H1 (cell line): ENCODE measurements at regions not wholly inside any gene's neighbourhood (a gene's known extent, or its start where the extent isn't known, plus 50 kb on each side); places are given as distances from the start of the nearest gene placed in this dataset.

Source experiments
- CTCF ChIA-PET: fragments of 300-600 bp; sonication (Branson Sonifier 250); formaldehyde crosslinking; loops from one replicate; lab custom pipeline; 2021; ENCODE audit not compliant: partially characterized antibody; lab: Charles Lee
- POLR2A ChIA-PET: fragments of 300-600 bp; sonication (Branson Sonifier 250); formaldehyde crosslinking; loops from one replicate; lab custom pipeline; 2021; ENCODE audit warnings: inconsistent platforms; ENCODE audit not compliant: partially characterized antibody; lab: Charles Lee
- DNase-seq, 2 experiments: peaks; one replicate each; pipeline versions ENCODE4 v3.0.0 to v3.0.0-alpha.2; 2010 to 2022; ENCODE audit warnings: low spot score in 2 of 2, low read depth in 1 of 2, mixed read lengths in 1 of 2
- FAIRE-seq: peaks from 2 replicates; lab custom pipeline; 2011; peaks lifted over from hg19 to GRCh38; lab: Jason Lieb, UNC
- H2AFZ ChIP-seq: 2 replicates; pipeline ENCODE4 v1.8.1; 2012; ENCODE audit warnings: low read length, inconsistent platforms
- H2AK5ac ChIP-seq: 2 replicates; pipeline ENCODE4 v1.6.1; 2013; ENCODE audit warnings: low read depth, low read length
- H2BK120ac ChIP-seq: replicated peaks from 2 replicates; pipeline ENCODE3; 2013; ENCODE audit warnings: low read depth, low read length, inconsistent platforms
- H2BK12ac ChIP-seq: 2 replicates; pipeline ENCODE4 v1.6.1; 2013; ENCODE audit warnings: low read depth, low read length
- H2BK15ac ChIP-seq: 2 replicates; pipeline ENCODE4 v1.6.1; 2013; ENCODE audit warnings: low read length
- H2BK20ac ChIP-seq: 2 replicates; pipeline ENCODE4 v1.6.1; 2013; ENCODE audit warnings: low read length
- H2BK5ac ChIP-seq: 2 replicates; pipeline ENCODE4 v1.6.1; 2013; ENCODE audit warnings: low read depth, low read length
- H3K14ac ChIP-seq: 2 replicates; pipeline ENCODE4 v1.6.1; 2013; ENCODE audit warnings: inconsistent platforms; ENCODE audit not compliant: insufficient read length
- H3K18ac ChIP-seq: 2 replicates; pipeline ENCODE4 v1.6.1; 2013; ENCODE audit warnings: low read length; ENCODE audit errors: extremely low read depth
- H3K23ac ChIP-seq: 2 replicates; pipeline ENCODE4 v1.6.1; 2013; ENCODE audit warnings: inconsistent platforms; ENCODE audit not compliant: insufficient read length
- H3K23me2 ChIP-seq: 2 replicates; pipeline ENCODE4 v1.6.1; 2013; ENCODE audit warnings: low read depth, low read length
- H3K27ac ChIP-seq: 2 replicates; pipeline ENCODE4 v1.6.1; 2011; ENCODE audit warnings: low read depth, low read length, inconsistent platforms
- H3K27me3 ChIP-seq, 4 experiments: replicated peaks in 1 of 4; 1 replicate in 1 of 4; 2 replicates in 3 of 4; pipeline versions ENCODE4 v1.6.1 to v1.8.1; 2011 to 2013; ENCODE audit warnings: low read length in 3 of 4, mild to moderate bottlenecking in 3 of 4, inconsistent platforms in 2 of 4, mixed read lengths in 2 of 4, moderate library complexity in 1 of 4; ENCODE audit not compliant: control insufficient read depth in 3 of 4, insufficient read depth in 3 of 4; ENCODE audit errors: extremely low read depth in 1 of 4
- H3K36me3 ChIP-seq, 4 experiments: 2 replicates each; pipeline versions ENCODE4 v1.6.1 to v1.8.1; 2011 to 2013; ENCODE audit warnings: mild to moderate bottlenecking in 4 of 4, low read length in 3 of 4, moderate library complexity in 2 of 4, control low read depth in 1 of 4, inconsistent platforms in 1 of 4; ENCODE audit not compliant: insufficient read depth in 4 of 4, control insufficient read depth in 2 of 4
- H3K4ac ChIP-seq: replicated peaks from 2 replicates; pipeline ENCODE3; 2013; ENCODE audit warnings: low read length, low read depth, mixed read lengths, inconsistent platforms; ENCODE audit not compliant: insufficient read length
- H3K4me1 ChIP-seq, 4 experiments: replicated peaks in 1 of 4; 1 replicate in 1 of 4; 2 replicates in 3 of 4; pipeline versions ENCODE4 v1.6.1 to v1.8.1; 2011 to 2013; ENCODE audit warnings: low read length in 3 of 4, inconsistent platforms in 2 of 4, mixed read lengths in 1 of 4; ENCODE audit not compliant: insufficient read depth in 4 of 4, control insufficient read depth in 3 of 4
- H3K4me2 ChIP-seq, 2 experiments: 2 replicates each; pipeline versions ENCODE4 v1.6.1 to v1.8.1; 2011 to 2013; ENCODE audit warnings: low read depth in 2 of 2, low read length in 2 of 2, control low read depth in 1 of 2, inconsistent platforms in 1 of 2, mild to moderate bottlenecking in 1 of 2; ENCODE audit not compliant: insufficient read depth in 1 of 2
- H3K4me3 ChIP-seq, 4 experiments: fragments of 200-600, 300-600 bp in 1 of 4; sonication (generic), shearing (Covaris generic), sonication (Bioruptor Twin) in 1 of 4; 2 replicates each; pipeline versions ENCODE4 v1.5.1 to v1.8.1; 2011 to 2016; ENCODE audit warnings: low read length in 4 of 4, low read depth in 3 of 4, control low read depth in 2 of 4, inconsistent platforms in 2 of 4, mild to moderate bottlenecking in 2 of 4, mixed read lengths in 1 of 4, moderate library complexity in 1 of 4; ENCODE audit not compliant: insufficient read depth in 2 of 4; ENCODE audit errors: extremely low read depth in 1 of 4
- H3K56ac ChIP-seq: replicated peaks from 2 replicates; pipeline ENCODE3; 2013; ENCODE audit warnings: low read depth, mild to moderate bottlenecking, mixed read lengths, low read length, inconsistent platforms; ENCODE audit not compliant: insufficient read length
- H3K79me1 ChIP-seq: 2 replicates; pipeline ENCODE4 v1.6.1; 2013; ENCODE audit warnings: low read depth, low read length, control low read depth
- H3K79me2 ChIP-seq, 2 experiments: 2 replicates each; pipeline versions ENCODE4 v1.6.1 to v1.8.1; 2012 to 2013; ENCODE audit warnings: low read length in 2 of 2, mild to moderate bottlenecking in 2 of 2, inconsistent platforms in 1 of 2; ENCODE audit not compliant: insufficient read depth in 2 of 2, control insufficient read depth in 1 of 2
- H3K9ac ChIP-seq, 4 experiments: replicated peaks in 1 of 4; 1 replicate in 1 of 4; 2 replicates in 3 of 4; pipeline versions ENCODE4 v1.6.1 to v1.8.1; 2011 to 2013; ENCODE audit warnings: low read depth in 3 of 4, low read length in 3 of 4, control low read depth in 2 of 4, mild to moderate bottlenecking in 2 of 4, moderate library complexity in 2 of 4, inconsistent platforms in 1 of 4; ENCODE audit errors: extremely low read depth in 1 of 4
- H3K9me3 ChIP-seq, 2 experiments: 2 replicates each; pipeline versions ENCODE4 v1.6.1 to v1.8.1; 2012 to 2013; ENCODE audit warnings: mild to moderate bottlenecking in 2 of 2, moderate library complexity in 2 of 2, control low read depth in 1 of 2, inconsistent platforms in 1 of 2, low read depth in 1 of 2, low read length in 1 of 2, mixed read lengths in 1 of 2; ENCODE audit not compliant: insufficient read depth in 2 of 2
- H4K20me1 ChIP-seq, 2 experiments: replicated peaks in 1 of 2; 2 replicates each; pipeline versions ENCODE3 to v1.8.1; 2011 to 2013; ENCODE audit warnings: inconsistent platforms in 2 of 2, low read length in 2 of 2, mild to moderate bottlenecking in 1 of 2; ENCODE audit not compliant: insufficient read depth in 2 of 2, control insufficient read depth in 1 of 2
- H4K5ac ChIP-seq: 2 replicates; pipeline ENCODE4 v1.6.1; 2013; ENCODE audit warnings: low read length, low read depth, mixed read lengths, inconsistent platforms; ENCODE audit not compliant: insufficient read length
- H4K8ac ChIP-seq: 2 replicates; pipeline ENCODE4 v1.8.0; 2013; ENCODE audit warnings: mild to moderate bottlenecking, moderate library complexity, low read length, inconsistent platforms; ENCODE audit not compliant: insufficient read depth; ENCODE audit errors: extremely low read depth
- H4K91ac ChIP-seq: replicated peaks from 2 replicates; pipeline ENCODE3; 2013; ENCODE audit warnings: low read length, mixed read lengths, inconsistent platforms; ENCODE audit not compliant: insufficient read length
- BACH1 ChIP-seq: IDR thresholded peaks from 2 replicates; pipeline ENCODE4 v1.6.1; 2012; ENCODE audit warnings: low read length, improper control_type of control experiment
- BRCA1 ChIP-seq: IDR thresholded peaks from 2 replicates; pipeline ENCODE4 v1.6.1; 2012; ENCODE audit warnings: low read depth, low read length, improper control_type of control experiment
- PHF8 ChIP-seq: fragments of 200-600 bp; sonication (generic); conservative IDR thresholded peaks from 2 replicates; pipeline ENCODE4 v1.7.1; 2012; ENCODE audit warnings: low read depth, mild to moderate bottlenecking, inconsistent platforms, low read length, moderate library complexity
- POLR2AphosphoS5 ChIP-seq: IDR thresholded peaks from 2 replicates; pipeline ENCODE4 v1.6.1; 2011; ENCODE audit warnings: low read depth, low read length
- RAD21 ChIP-seq, 2 experiments: IDR thresholded peaks in 1 of 2; conservative IDR thresholded peaks in 1 of 2; 2 replicates each; pipeline ENCODE4 v1.6.1; 2011; ENCODE audit warnings: low read depth in 2 of 2, low read length in 2 of 2, improper control_type of control experiment in 1 of 2, inconsistent platforms in 1 of 2, mild to moderate bottlenecking in 1 of 2, moderate library complexity in 1 of 2
- SP2 ChIP-seq: IDR thresholded peaks from 2 replicates; pipeline ENCODE4 v1.6.1; 2012; ENCODE audit warnings: mild to moderate bottlenecking, low read length, inconsistent platforms
- SRF ChIP-seq: IDR thresholded peaks from 2 replicates; pipeline ENCODE4 v1.6.1; 2011; ENCODE audit warnings: mild to moderate bottlenecking, low read depth, low read length, moderate library complexity
- TAF7 ChIP-seq: optimal IDR thresholded peaks from 2 replicates; pipeline ENCODE3; 2011; ENCODE audit warnings: low read depth, mild to moderate bottlenecking, inconsistent platforms, low read length, moderate library complexity, borderline replicate concordance
- WGBS, 2 experiments: shearing (Covaris generic) in 1 of 2; methylation state at CpG; one replicate each; pipeline versions ENCODE4 v1.1.6 to v1.1.7; 2013 to 2015; ENCODE audit warnings: low lambda C conversion rate in 2 of 2, mixed read lengths in 2 of 2, inconsistent platforms in 1 of 2, low coverage in 1 of 2, missing lambda C conversion rate in 1 of 2; ENCODE audit not compliant: insufficient replicate concordance in 2 of 2, insufficient coverage in 1 of 2, insufficient read length in 1 of 2; ENCODE audit errors: extremely low coverage in 1 of 2, missing lambda C conversion rate in 1 of 2; 5-methylcytosine and 5-hydroxymethylcytosine counted together

DNA sequence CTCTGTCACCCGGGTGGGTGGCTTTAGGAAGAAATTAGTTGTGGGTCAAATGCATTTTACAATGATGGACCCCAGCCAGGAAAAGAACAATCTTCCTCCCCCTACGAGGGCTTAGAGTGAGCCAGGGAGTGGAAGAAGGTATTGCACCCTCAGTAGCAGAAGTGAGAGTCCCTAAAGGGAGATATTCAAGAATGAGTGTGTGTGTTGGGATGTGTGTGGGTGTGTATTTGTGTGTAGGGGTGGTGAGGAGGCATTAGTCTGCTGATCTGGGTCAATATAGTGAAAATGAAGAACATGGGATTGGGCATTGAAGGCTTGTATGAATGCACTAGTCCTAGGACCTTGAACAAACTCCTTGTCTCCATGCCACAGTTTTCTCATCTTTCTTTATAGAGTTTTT lies 85.2 kb upstream of the RUNX1 start:
- Histone ChIP-seq H2BK20ac (no peak overlapping the region), H2AFZ (no peak overlapping the region), H4K20me1 (no peaks in the 10 kb centered on the region), H3K14ac (no peak overlapping the region), H3K4me3 (no peak overlapping the region), H2BK120ac (no peak overlapping the region), H3K4ac (no peak overlapping the region), H4K91ac (no peak overlapping the region), H3K9me3 (peaks cover 0 to 3% of the 10 kb centered on the region in 2 experiments; a peak in 1 of 4 replicates), H3K18ac (no peak overlapping the region), H3K36me3 (no peaks in the 10 kb centered on the region), H2BK5ac (no peak overlapping the region), H3K4me1 (no peaks in the 10 kb centered on the region), H3K4me2 (no peak overlapping the region), H3K27me3 (no peaks in the 10 kb centered on the region), H3K9ac (no peak overlapping the region), H2BK15ac (no peak overlapping the region), H4K8ac (no peak overlapping the region), H3K79me2 (no peaks in the 10 kb centered on the region), H3K23ac (no peak overlapping the region), H3K79me1 (no peaks in the 10 kb centered on the region), H2BK12ac (no peak overlapping the region), H3K56ac (no peak overlapping the region), H2AK5ac (no peak overlapping the region), H4K5ac (no peak overlapping the region), H3K27ac (no peak overlapping the region), H3K23me2 (no peaks in the 10 kb centered on the region)
- ChIA-PET CTCF (no interaction called here), POLR2A (interaction anchor here (0.6 kb wide), 1 partner anchor 1212 kb away, joined by 3 read pairs; no protein-coding TSS in a partner anchor)
- DNase-seq (no peak), FAIRE-seq (no peak)
- TF ChIP-seq BACH1 (no peak), SRF (no peak), POLR2AphosphoS5 (no peak), TAF7 (no peak), SP2 (no peak), BRCA1 (no peak), PHF8 (no peak), RAD21 (IDR thresholded peaks at IDR 0.05 in 1 of 2, conservative IDR thresholded peaks at IDR 0.05 in 1 of 2; ENCODE audit: low read depth in 2 of 2, low read length in 2 of 2) (no peak)
- WGBS, 2 experiments: 75% methylated on average over 2 of the region's 2 CpGs; no CpG with 5 or more reads in 1 of the 2 experiments
